ENCODE measurements at regions not wholly inside any gene's neighbourhood (a gene's known extent, or its start where the extent isn't known, plus 50 kb on each side); places are given as distances from the start of the nearest gene placed in this dataset.

- H3K27me3 Mint-ChIP-seq (ENCODE audit: low read depth in 3 of 3): no peaks in the 10 kb centered on the region
- H3K27ac Mint-ChIP-seq: peak overlapping the region in 1 of 6 donors; percentile 0
- no peaks in the 10 kb centered on the region for H3K9me3 Mint-ChIP-seq
- H3K4me1 Mint-ChIP-seq: no peaks in the 10 kb centered on the region
- H3K36me3 Mint-ChIP-seq: peaks cover 0 to 9% (median 8%) of the 10 kb centered on the region in 3 donors
- H3K4me3 Mint-ChIP-seq: no peak overlapping the region
- no peak for DNase-seq
Observed at GRCh38 chr12:32032205-32032810, 73.1 kb downstream of the RESF1 start.

- Mint-ChIP-seq H3K27me3 (ENCODE audit: low read depth in 3 of 3) (no peaks in the 10 kb centered on the region), H3K27ac (peak overlapping the region in 1 of 6 donors; percentile 23), H3K36me3 (peaks cover 0 to 9% (median 8%) of the 10 kb centered on the region in 3 donors), H3K4me1 (no peaks in the 10 kb centered on the region), H3K9me3 (no peaks in the 10 kb centered on the region), H3K4me3 (no peak overlapping the region)
- no peak for DNase-seq
Observed at GRCh38 chr12:32033406-32033805, 73.2 kb upstream of the BICD1 start.

- H3K4me1 Mint-ChIP-seq: no peaks in the 10 kb centered on the region
- no peaks in the 10 kb centered on the region for H3K9me3 Mint-ChIP-seq
- H3K36me3 Mint-ChIP-seq: peaks cover 0 to 9% (median 8%) of the 10 kb centered on the region in 3 donors
- DNase-seq: no peak
- H3K27me3 Mint-ChIP-seq (ENCODE audit: low read depth in 3 of 3): peaks cover 0 to under 1% (median 0%) of the 10 kb centered on the region in 3 donors
- H3K27ac Mint-ChIP-seq: peak overlapping the region in 1 of 6 donors; percentile 23
- H3K4me3 Mint-ChIP-seq: no peak overlapping the region
Observed at GRCh38 chr12:32034045-32034444, 72.6 kb upstream of the BICD1 start.

GRCh38 chr12:32036477-32037263 lies 70.0 kb upstream of the BICD1 start:
- Mint-ChIP-seq H3K36me3 (peaks cover 0 to 13% (median 8%) of the 10 kb centered on the region in 3 donors), H3K4me3 (no peak overlapping the region), H3K27ac (no peak overlapping the region), H3K4me1 (no peaks in the 10 kb centered on the region), H3K27me3 (ENCODE audit: low read depth in 3 of 3) (peaks cover 0 to 3% (median 0%) of the 10 kb centered on the region in 3 donors), H3K9me3 (no peaks in the 10 kb centered on the region)
- DNase-seq: no peak

- peak overlapping the region in 1 of 6 donors; percentile 30 for H3K27ac Mint-ChIP-seq
- H3K9me3 Mint-ChIP-seq: peaks cover 7 to 11% (median 10%) of the 10 kb centered on the region in 6 donors
- H3K27me3 Mint-ChIP-seq (ENCODE audit: low read depth in 3 of 3): peaks cover 0 to 3% (median 0%) of the 10 kb centered on the region in 3 donors
- H3K4me1 Mint-ChIP-seq: no peaks in the 10 kb centered on the region
- no peak for DNase-seq
- no peak overlapping the region for H3K4me3 Mint-ChIP-seq
- peaks cover 7 to 20% (median 10%) of the 10 kb centered on the region in 3 donors for H3K36me3 Mint-ChIP-seq
Observed at GRCh38 chr12:32039347-32039746, 67.3 kb upstream of the BICD1 start.

GRCh38 chr12:32039917-32040575 lies 66.6 kb upstream of the BICD1 start:
- no peak for DNase-seq
- H3K9me3 Mint-ChIP-seq: peaks cover 8 to 15% (median 12%) of the 10 kb centered on the region in 6 donors
- peaks cover 0 to 3% (median 0%) of the 10 kb centered on the region in 3 donors for H3K27me3 Mint-ChIP-seq (ENCODE audit: low read depth in 3 of 3)
- peaks cover 7 to 23% (median 11%) of the 10 kb centered on the region in 3 donors for H3K36me3 Mint-ChIP-seq
- H3K4me3 Mint-ChIP-seq: no peak overlapping the region
- H3K4me1 Mint-ChIP-seq: no peaks in the 10 kb centered on the region
- no peak overlapping the region for H3K27ac Mint-ChIP-seq

- Mint-ChIP-seq H3K27ac (peak overlapping the region in 2 of 6 donors; percentile 12 to 32), H3K27me3 (ENCODE audit: low read depth in 3 of 3) (peaks cover 0 to 3% (median 0%) of the 10 kb centered on the region in 3 donors), H3K36me3 (peaks cover 7 to 30% (median 15%) of the 10 kb centered on the region in 3 donors), H3K4me3 (no peak overlapping the region), H3K9me3 (peaks cover 8 to 15% (median 12%) of the 10 kb centered on the region in 6 donors), H3K4me1 (peaks cover 0 to 8% of the 10 kb centered on the region in 2 donors)
- no peak for DNase-seq
Observed at GRCh38 chr12:32043928-32044549, 62.6 kb upstream of the BICD1 start.

- Mint-ChIP-seq H3K27ac (no peak overlapping the region), H3K9me3 (peaks cover 8 to 15% (median 12%) of the 10 kb centered on the region in 6 donors), H3K36me3 (peaks cover 7 to 17% (median 11%) of the 10 kb centered on the region in 3 donors), H3K4me1 (peaks cover 0 to 8% of the 10 kb centered on the region in 2 donors), H3K27me3 (ENCODE audit: low read depth in 3 of 3) (no peaks in the 10 kb centered on the region), H3K4me3 (no peak overlapping the region)
- no peak for DNase-seq
Observed at GRCh38 chr12:32047357-32048212, 59.1 kb upstream of the BICD1 start.

GRCh38 chr12:32048791-32049190 lies 57.9 kb upstream of the BICD1 start:
- H3K4me3 Mint-ChIP-seq: no peak overlapping the region
- H3K27me3 Mint-ChIP-seq (ENCODE audit: low read depth in 3 of 3): no peaks in the 10 kb centered on the region
- H3K27ac Mint-ChIP-seq: no peak overlapping the region

GRCh38 chr12:32049956-32050355 lies 56.7 kb upstream of the BICD1 start:
- Mint-ChIP-seq H3K4me3 (no peak overlapping the region), H3K9me3 (peaks cover 0 to 2% (median 0%) of the 10 kb centered on the region in 6 donors), H3K27ac (no peak overlapping the region), H3K4me1 (peaks cover 0 to 8% of the 10 kb centered on the region in 2 donors), H3K27me3 (ENCODE audit: low read depth in 3 of 3) (no peaks in the 10 kb centered on the region), H3K36me3 (peaks cover 0 to 7% (median 4%) of the 10 kb centered on the region in 3 donors)
- no peak for DNase-seq

More at GRCh38 chr12:32048791-32049190, 57.9 kb upstream of the BICD1 start:
- no peak for DNase-seq
- H3K4me1 Mint-ChIP-seq: peaks cover 0 to 8% of the 10 kb centered on the region in 2 donors
- H3K9me3 Mint-ChIP-seq: peaks cover 5 to 10% (median 9%) of the 10 kb centered on the region in 6 donors
- peaks cover 6 to 15% (median 11%) of the 10 kb centered on the region in 3 donors for H3K36me3 Mint-ChIP-seq

GRCh38 chr12:32051511-32052211 lies 55.0 kb upstream of the BICD1 start:
- Mint-ChIP-seq H3K4me3 (no peak overlapping the region), H3K27me3 (ENCODE audit: low read depth in 3 of 3) (no peaks in the 10 kb centered on the region), H3K27ac (peak overlapping the region in 1 of 6 donors; percentile 12)

GRCh38 chr12:32052212-32052713 lies 54.4 kb upstream of the BICD1 start:
- H3K27ac Mint-ChIP-seq: peak overlapping the region in 1 of 6 donors; percentile 12
- no peak for DNase-seq
- H3K4me3 Mint-ChIP-seq: no peak overlapping the region
- H3K27me3 Mint-ChIP-seq (ENCODE audit: low read depth in 3 of 3): no peaks in the 10 kb centered on the region
- H3K9me3 Mint-ChIP-seq: peaks cover 0 to 2% (median 0%) of the 10 kb centered on the region in 6 donors
- no peaks in the 10 kb centered on the region for H3K36me3 Mint-ChIP-seq
- H3K4me1 Mint-ChIP-seq: peaks cover 0 to 4% of the 10 kb centered on the region in 2 donors

More at GRCh38 chr12:32051511-32052211, 55.0 kb upstream of the BICD1 start:
- Mint-ChIP-seq H3K9me3 (peaks cover 0 to 2% (median 0%) of the 10 kb centered on the region in 6 donors), H3K4me1 (peaks cover 0 to 4% of the 10 kb centered on the region in 2 donors), H3K36me3 (no peaks in the 10 kb centered on the region)
- no peak for DNase-seq
